GM21367 (cell line): ENCODE measurements at regions not wholly inside any gene's neighbourhood (a gene's known extent, or its start where the extent isn't known, plus 50 kb on each side); places are given as distances from the start of the nearest gene placed in this dataset.

Experiments
- ATAC-seq: cut with Tn5 transposase; IDR thresholded peaks from one replicate; pipeline ENCODE4 v1.9.1; 2021; ENCODE audit not compliant: unreplicated experiment

DNA sequence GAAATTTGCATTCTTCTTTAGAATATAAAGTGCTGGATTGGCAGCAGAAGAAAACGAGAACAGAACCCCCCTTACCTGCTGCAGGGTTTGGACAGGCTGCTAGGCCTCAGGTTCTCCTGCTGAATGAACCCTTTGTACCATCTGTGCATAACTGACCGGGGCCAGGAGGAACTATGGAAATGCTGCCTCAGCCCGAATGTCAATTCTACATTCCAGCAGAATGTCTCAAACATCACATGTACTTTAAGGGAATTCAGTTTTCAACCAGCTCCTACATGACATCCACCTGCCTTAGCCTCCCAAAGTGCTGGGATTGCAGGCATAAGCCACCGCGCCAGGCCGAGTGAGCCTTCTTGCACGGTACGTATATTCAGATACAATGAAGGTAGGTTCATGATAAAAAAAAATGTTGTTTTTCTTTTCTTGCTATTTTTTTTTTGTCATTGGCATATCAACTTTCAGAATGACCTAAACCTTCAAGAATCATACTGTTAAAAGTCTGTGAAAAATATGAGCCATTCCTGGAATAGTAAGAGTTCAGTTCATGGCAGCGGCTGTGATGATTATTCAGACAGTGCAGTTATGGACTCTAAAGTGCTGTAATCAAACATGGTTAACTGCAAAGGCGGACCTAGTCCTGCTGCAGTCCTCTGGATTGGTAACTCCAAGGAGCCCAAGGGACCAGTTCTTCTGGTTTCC, 84.4 kb upstream of the TNS3 start:
- ATAC-seq = no peak

DNA sequence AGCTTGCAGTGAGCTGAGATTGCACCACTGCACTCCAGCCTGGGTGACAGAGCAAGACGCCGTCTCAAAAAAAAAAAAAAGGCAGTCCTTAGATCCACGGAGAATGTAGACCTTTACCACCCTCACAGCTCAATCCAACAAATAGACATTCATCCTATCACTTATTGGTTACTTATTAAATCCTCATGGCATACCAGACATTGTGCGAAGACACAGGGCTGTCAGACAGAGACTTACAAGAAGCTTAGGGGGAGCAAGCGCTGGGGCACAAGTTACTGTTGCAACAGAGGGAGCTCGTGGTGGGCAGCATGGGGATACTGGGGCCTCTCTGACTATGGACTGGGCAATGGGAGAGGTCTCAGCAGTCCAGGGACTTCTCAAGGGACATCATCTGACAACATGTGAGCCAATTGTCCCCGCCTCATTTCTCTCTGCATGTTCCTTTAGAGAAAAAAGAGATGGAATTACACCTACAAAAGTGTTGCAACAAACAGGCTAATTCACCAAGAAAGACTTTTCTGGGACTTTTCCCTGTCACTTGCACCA, 82.8 kb upstream of the TNS3 start:
- no peak for ATAC-seq

DNA sequence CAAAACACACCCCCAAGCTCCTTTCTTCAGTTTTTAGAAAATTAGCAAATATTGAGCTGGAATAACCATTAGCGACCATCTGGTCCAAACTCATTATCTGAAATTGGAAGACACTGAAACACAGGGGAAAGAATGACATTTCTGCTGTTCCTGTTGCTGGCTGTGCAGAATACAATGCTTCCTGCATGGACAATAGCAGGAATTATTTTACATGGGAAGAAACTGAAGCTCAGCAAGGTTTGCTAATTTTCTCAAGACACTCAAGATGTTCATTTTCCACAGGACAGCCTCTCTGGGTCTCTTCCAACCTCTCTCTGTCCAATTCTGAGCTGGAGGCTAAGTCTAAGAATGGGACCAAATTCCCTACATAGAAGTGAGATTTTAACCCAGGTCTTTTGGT, 81.9 kb upstream of the TNS3 start:
- no peak for ATAC-seq

DNA sequence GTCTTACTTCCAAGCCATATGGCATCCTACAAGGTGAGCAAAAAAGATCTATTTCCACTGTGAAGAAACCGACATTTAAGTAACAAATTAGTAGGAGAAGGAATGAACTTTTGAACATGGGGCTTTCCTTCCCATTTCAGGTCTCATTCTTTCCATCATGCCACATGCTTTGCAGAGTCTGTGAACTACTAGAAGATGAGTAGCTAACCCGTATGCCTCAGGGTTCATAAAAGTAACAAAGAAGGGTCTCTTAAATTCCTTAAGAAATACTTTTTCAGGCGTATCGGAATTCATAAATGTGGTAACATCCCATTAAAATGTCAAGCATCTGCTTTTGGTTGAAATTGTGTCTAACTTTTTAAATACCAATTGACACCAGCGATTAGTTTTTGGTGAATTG, 81.3 kb upstream of the TNS3 start:
- ATAC-seq = no peak

DNA sequence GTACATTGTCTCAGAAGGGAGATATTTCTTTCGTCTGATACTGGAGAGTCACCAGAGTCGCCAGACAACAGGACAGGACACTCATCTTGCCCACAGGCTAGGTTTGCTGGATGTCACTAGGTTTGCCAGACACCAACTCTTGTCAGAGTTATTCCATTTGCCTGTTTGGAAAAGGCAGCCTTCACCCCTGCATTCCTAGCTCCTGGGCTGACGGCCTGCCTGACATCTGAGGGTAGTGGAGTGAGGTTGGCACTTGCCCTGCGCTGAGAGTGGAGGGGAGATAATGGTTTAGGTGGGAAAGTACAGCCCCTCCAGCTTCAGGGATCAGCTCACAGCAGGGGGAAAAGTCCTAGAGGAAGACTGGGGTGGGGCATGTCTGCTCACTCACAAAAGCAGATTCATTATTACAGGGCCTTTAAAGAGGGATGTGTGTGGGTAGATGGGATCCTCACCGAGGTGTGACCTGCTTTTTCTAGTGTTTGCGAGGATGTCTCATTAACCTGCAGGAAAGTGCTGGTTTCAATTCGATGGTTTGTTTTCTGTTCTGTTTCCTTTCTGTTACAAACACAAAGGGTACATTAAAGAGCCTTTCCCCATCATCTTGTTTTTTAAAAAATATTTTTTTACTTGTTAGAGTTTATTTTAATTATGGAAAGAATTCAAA, 79.3 kb upstream of the TNS3 start:
- ATAC-seq = no peak

DNA sequence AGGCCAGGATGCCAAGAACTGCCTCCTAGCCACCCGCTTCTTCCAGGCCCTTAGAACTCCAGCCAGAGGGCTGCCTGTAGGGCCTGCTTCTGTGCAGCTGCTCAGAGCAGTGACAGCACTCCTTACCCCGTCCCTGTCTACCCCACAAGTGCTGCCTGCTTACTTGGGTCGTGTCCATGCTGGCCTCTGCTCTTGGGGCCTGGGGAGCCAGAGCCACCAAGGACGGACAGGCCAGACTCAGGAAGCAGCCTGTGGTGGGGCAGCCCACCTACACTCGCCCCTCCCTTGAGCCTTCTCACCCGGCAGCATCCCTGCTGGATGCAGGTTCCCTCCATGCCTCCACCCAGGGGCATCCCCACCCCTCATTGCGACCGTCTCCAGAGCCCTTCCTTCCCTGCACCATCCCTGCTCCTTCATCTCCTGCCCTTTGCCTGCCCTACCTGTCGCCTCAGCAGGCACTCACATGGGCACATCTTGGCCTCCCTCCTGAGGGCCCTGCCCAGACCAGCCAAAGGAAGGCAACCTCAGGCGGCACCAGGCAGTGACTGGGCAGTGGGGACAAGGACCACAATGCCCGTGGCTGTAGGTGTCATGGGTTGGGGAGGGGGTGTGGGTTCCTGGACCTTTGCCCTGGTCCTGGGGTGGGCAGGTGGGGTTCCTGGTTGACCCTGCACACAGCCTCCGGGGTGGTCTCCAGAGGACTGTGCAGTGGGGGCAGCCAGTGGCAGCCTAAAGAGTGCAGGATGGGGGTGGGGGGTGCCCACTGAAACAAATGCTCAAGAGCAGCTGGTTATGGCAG, 78.0 kb upstream of the TNS3 start:
- ATAC-seq = no peak

DNA sequence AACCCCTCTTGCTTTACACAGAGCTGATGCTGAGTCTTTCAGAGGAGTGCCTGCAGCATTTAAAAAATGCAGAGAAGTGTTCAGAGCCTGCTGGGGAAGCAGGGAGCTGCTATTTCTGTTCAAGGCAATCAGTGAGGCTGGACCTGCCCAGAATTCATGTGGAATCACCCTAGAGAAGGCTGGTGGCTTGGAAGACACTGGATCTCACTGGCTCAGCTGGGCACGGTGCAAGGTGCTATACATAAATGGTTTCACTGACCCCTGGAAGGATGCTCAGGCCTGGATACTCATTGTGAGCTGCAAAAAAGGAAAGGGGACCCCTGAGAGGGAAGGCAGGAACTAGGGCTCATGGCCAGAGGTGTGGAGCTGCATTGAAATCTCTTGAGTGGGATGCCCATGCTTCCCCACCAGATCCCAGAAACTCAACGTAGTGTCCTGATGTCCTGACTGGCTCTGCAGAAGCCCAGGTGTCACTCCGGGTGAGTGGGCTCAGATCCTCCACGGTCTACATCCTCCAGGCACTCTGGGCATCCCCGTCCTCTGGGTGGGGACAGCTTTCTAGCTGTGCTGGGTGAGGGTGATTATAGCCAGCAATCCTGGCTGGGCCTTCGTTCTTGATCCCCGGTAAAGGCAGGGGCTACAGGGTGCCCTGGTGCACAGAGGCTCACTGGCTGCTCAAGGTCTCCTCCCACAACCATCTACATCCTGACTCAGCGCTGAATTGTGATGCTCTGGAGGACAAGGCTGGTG, 77.2 kb upstream of the TNS3 start:
- ATAC-seq = no peak

DNA sequence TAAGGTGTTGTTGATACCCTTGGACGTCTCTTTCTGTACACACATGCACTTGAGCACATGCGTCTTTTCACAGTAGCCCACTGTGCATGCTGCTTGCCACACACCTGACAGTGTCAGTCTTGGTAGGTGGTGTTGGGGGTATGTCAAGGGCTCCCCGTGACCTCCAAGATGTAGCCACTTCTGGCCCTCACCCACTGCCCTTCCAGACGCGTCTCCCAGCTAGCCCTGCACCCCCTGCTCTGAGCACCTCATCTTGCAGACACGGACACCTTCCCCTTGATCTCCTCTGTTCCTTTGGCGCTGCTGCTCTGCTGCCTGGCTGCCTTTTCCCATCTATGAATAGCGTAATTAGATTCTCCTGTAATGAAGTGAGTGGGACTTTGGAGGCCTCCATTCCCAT, 75.2 kb upstream of the TNS3 start:
- ATAC-seq = no peak

DNA sequence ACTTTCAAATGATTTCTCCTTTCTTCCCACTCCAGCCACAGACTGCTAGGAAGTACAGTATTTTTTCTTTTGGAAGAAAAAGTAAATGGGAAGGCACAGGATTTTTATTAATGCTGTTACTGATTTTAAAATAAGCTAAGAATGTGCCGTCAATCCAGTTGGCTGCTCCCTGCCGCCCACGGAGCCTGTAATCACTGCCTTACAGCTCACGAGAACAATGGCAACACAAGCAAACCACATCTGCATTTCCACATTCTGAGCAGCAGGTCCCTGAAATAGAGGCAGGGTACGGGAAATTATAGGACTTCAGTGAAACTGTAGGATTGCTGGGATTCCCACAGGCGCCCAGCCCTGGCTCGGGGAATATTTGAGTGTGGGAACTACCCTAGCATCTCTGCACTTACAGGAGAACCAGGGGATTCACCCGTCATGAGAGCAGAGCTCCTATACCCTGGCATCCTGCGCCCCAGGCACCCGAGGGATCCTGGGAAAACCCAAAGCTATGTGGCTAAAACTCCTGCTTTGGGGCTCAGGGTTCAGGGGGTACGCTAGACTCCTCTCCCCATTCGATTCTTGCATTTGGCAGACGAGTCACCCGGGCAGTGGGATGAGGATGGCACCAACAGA, 72.9 kb upstream of the TNS3 start:
- no peak for ATAC-seq

DNA sequence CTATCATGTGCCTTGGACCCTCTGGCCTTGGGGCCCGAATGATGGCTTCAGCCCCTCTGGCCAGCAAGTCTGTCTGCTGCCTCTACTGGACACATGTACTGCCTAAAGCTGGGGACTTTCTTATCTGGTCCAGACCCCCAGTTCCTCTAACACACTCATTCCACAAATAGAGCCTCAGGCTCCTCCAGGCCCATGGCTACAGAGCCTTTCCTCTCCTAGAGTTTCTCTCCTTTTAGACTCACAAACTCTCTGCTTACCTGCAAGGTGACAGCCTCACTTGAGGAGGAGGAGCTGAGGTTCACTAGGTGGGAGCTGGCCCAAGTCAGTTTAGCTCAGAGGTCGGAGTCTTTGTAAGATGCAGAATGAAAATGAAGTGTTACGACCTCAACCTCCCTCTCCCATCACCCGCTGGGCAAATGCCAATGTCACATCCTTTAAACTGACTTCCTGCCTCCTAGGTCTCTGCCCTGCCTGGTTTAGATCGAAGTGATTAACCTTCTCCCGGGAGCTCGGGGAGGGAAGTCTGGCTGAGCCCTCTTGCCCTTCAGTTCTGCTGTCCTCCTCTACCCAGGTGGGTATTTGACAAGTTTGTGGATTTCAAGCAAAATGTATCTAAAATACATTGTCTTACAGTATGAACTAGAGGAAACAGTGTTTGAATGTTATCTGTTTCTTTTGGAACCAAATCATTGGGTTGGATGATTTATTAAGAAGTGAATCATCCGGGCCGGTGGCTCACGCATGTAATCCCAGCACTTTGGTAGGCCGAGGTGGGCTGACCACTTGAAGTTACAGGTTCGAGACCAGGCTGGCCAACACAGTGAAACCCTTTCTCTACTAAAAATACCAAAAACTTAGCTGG, 71.9 kb upstream of the TNS3 start:
- no peak for ATAC-seq

DNA sequence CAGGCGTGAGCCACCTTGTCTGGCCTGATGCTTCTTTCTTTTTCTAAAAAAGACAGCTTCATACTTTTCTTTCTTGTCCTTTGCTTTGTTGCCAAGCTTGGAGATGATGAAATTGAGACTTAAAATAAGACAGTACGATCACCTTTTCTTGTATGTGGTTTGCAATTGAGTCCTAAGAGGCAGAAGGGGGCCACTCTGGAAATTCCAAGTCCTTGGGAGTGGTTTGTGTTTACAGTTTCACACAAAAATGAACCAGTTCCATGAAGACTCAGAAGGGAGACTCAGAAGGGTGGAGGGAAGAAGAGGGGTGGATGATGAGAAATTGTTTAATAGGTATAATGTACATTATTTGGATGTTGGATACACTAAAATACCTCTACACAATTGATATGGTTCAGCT, 70.7 kb upstream of the TNS3 start:
- ATAC-seq = no peak

DNA sequence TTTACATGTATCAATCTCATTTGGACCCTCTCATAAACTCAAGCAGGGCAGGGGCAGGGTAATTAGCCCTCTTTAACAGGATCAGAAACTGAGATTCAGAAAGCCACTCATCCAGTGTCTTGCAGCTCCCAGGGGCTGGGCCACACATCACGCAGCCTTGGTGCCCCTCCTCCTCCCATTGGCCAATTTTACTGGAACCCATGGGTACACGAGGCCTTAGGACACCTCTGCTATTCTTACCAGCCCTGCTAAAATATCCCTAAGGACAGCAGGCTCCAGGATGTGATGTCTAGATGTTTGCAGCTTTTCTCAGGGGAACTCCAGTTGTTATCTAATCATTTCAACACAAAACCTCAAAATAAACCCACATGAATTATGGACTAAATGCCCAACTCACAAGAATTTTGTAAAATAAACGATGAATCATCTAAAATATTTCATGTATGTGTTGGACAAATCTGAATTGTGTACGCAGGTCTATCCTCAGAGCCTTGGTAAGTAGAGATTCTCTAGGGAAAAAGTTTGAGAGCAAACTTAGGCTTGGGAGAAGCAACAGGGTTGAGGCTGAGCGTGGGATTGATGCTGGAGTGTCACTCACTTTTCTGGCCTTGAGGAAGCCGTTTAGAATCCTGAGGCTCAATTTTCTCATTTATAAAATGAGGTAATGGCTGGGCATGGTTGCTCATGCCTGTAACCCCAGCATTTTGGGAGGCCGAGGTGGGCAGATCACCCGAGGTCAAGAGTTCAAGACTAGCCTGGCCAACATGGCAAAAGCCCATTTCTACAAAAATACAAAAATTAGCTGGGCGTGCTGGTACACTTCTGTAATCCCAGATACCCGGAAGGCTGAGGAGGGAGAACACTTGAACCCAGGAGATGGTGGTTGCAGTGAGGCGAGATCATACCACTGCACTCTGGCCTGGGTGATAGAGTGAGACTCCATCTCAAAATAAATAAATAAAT, 69.7 kb upstream of the TNS3 start:
- no peak for ATAC-seq

DNA sequence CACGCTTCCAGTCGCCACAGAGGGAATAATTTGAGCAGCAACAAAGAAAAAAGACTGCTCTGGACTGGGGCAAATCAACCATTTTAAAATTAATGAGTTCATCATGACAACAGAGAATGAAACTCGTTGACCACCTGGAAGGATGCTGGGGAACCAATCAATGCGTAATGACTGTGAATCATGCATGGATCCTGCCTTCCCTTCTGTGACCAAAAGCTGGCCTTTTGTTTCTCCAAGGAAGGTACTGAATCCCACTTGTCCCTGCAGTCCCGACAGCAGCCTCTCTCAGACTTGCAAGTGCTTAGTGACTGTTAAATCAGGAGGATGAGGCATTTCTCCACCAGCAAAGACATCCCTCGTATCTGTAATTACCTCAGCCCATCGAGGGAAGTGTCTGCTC, 68.0 kb upstream of the TNS3 start:
- ATAC-seq = no peak

DNA sequence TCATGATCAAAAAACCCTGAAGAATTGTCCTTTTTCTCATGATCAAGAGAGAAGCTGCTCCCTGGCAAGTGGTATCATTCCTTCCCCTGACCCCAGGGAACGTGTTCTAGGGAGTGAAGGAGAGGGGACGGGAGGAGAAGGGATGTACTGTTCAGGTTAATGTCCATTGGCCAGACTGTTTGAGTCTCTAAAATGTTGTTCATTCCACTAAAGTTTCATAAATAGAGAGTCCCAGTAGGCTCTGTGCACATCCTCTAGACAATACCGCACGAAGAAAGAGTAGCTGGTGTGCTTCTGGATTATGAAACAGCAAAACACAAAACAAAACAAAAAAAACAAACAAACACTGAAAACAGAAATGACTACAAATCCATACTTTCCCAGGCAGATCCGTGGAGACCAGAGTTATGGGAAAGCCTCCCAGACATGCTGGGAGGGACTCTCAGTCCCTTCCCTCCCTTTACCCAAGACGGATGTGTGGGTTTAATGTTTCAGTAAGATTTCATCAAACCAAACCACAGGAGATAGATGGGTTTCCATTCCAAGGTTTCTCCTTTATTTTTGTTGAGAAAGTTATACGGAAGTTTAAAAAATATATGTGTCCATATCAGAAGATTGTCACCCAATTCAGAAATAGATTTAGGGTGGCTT, 66.5 kb upstream of the TNS3 start:
- no peak for ATAC-seq

DNA sequence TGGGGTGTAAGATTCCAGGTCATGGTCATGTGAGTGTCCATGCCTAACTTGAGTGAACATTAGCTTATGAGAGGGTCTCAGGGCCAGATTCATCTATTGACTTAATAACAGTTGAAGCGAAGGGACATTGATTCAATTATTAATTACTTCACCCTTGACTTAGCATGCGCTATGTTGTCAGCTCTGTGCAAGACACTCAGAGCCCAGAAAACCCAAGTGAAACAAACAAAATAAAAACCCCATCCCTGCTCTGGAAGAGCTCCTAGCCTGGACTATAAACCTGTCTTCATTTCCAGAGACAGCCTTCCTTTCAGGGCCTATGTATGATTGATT, 66.0 kb upstream of the TNS3 start:
- ATAC-seq = no peak

DNA sequence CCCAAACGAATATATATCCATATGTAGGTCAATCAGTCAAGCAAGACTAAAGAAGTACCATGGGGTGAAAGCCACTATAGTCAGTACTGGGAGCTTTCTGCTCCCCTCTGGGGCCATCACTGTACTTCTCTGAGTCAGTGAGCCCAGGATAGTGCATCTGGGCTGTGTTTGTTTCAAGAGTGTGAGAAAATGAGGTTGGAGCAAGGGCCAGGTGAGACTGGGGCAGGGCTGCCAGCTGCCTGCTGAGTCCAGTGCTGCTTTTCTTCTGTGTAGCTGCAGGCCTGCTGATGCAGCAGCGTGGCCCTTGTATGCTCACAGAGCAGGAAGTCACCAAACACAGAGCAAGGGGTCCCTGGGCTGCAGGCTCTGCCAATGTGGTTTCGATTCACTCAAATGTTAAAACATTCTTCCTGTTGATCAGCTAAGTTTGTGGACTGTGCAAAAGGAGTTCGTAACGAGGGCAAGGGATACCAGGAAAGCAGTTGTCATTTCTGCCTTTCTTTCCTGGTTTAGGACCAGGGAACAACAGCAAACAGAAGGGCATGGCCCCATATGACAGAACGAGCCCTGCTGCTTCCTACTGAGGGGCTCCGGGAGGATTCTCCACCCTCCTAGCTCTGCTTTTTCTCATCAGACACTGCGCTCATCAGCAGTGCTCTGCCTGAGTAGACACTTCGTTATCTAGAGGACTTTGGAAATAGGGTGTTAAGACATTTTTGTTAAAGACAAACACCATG, 65.4 kb upstream of the TNS3 start:
- no peak for ATAC-seq

DNA sequence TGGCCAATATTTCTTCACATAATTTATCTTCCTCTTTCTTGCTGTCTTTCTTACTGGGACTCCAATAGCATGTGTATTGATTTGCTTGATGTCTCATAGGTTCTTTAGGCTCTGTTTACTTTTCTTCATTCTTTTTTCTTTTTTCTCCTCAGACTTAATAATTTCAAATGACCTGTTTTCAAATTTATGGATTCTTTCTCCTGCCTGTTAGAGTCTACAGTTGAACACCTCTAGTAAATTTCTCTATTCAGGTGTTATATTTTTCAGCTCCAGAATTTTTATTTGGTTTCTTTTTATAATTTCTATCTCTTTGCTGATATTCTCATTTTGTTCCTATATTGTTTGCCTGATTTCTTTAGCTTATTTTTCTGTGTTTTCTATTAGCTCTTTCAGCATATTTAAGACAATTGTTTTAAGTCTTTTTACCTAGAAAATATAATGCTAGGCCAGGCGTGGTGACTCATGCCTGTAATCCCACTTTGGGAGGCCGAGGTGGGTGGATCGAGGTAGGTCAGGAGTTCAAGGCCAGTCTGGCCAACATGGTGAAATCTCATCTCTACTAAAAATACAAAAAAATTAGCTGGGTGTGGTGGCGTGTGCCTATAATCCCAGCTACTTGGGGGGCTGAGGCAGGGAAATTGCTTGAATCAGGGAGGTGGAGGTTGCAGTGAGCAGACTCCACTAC, 61.9 kb upstream of the TNS3 start:
- ATAC-seq = no peak
